ENCODE measurements at regions not wholly inside any gene's neighbourhood (a gene's known extent, or its start where the extent isn't known, plus 50 kb on each side); places are given as distances from the start of the nearest gene placed in this dataset.

GRCh38 chr3:40741729-40742128 is 217.0 kb downstream of the ZNF621 start:
- Histone ChIP-seq H3K27me3 (no peaks in the 10 kb centered on the region), H3K4me1 (no peaks in the 10 kb centered on the region), H3K36me3 (no peaks in the 10 kb centered on the region), H3K9me3 (no peaks in the 10 kb centered on the region), H3K4me3 (ENCODE audit: low read depth, low read length) (no peak overlapping the region)
- DNase-seq, result no peak
- TF ChIP-seq, protein P1, sequence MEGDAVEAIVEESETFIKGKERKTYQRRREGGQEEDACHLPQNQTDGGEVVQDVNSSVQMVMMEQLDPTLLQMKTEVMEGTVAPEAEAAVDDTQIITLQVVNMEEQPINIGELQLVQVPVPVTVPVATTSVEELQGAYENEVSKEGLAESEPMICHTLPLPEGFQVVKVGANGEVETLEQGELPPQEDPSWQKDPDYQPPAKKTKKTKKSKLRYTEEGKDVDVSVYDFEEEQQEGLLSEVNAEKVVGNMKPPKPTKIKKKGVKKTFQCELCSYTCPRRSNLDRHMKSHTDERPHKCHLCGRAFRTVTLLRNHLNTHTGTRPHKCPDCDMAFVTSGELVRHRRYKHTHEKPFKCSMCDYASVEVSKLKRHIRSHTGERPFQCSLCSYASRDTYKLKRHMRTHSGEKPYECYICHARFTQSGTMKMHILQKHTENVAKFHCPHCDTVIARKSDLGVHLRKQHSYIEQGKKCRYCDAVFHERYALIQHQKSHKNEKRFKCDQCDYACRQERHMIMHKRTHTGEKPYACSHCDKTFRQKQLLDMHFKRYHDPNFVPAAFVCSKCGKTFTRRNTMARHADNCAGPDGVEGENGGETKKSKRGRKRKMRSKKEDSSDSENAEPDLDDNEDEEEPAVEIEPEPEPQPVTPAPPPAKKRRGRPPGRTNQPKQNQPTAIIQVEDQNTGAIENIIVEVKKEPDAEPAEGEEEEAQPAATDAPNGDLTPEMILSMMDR (IDR thresholded peaks at IDR 0.05; ENCODE audit: low read depth, low read length), result no peak

DNA sequence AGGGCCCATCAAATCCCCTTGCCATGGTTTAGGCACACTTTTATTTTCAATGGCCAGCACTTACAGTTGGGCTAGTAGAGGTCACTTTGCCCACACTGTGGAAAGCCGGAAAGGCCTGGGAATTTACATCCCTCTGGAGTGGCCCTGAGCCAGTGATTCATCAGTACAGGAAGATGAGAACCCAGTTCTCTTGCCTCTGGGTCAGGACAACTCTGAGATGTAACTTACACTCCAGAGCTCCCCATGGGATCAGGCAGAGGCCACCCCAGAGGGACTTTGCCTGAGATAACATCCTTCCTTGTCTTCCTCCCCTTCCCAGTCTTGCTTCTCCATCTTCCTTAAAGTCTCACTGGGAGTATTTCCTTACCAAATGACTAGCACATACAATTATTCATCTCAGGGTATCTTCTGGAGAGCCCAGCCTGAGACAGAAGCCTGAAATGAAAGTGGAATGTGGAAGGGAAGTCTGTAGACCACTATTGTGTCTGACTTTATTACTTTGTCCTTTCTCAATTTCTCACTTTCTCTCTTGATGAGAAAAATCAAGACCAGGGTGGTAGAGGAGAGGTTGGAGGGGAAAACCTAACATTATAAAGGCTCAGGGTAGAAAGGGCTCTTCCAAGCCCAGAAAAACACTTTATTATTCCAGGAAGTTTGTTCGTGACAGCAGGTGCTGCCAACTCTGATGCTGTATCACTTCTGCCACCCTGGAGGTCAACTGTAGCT is 220.8 kb downstream of the ZNF621 start:
- Histone ChIP-seq H3K36me3 (no peaks in the 10 kb centered on the region), H3K4me3 (ENCODE audit: low read depth, low read length) (no peak overlapping the region), H3K4me1 (no peaks in the 10 kb centered on the region), H3K27me3 (no peaks in the 10 kb centered on the region), H3K9me3 (no peaks in the 10 kb centered on the region)
- TF ChIP-seq, protein P1 (IDR thresholded peaks at IDR 0.05; ENCODE audit: low read depth, low read length), result no peak
- no peak for DNase-seq

DNA sequence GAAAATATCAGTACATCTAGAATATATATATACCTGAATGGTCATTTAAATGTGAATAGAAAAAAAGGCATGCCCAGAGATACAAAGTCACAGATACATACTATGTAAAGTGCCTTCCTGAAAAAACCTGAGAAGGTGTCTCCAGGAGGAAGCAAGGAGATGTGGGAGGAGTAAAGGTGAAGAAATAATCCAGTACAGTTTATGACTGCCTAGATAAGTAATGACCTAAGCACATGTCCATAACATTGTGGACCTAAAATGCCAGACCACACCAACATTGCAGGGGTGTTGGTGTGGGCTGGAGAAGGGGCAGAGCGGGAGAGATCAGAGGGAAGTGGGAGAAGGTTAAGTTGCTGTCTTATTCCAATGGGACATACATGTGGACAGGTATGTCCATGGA is 226.9 kb downstream of the ZNF621 start:
- H3K27me3 ChIP-seq, result no peaks in the 10 kb centered on the region
- TF ChIP-seq, protein P1 (IDR thresholded peaks at IDR 0.05; ENCODE audit: low read depth, low read length), result no peak
- no peak for DNase-seq

GRCh38 chr3:40752492-40752891 is 227.7 kb downstream of the ZNF621 start:
- Histone ChIP-seq H3K4me3 (ENCODE audit: low read depth, low read length) (no peak overlapping the region), H3K36me3 (no peaks in the 10 kb centered on the region)
- TF ChIP-seq, protein P1 (IDR thresholded peaks at IDR 0.05; ENCODE audit: low read depth, low read length), result no peak

More for the DNA sequence above, 226.9 kb downstream of the ZNF621 start:
- H3K4me1 ChIP-seq, result no peaks in the 10 kb centered on the region
- no peaks in the 10 kb centered on the region for H3K9me3 ChIP-seq
- no peaks in the 10 kb centered on the region for H3K36me3 ChIP-seq
- H3K4me3 ChIP-seq (ENCODE audit: low read depth, low read length), result no peak overlapping the region

GRCh38 chr3:40753291-40753770 is 228.6 kb downstream of the ZNF621 start:
- Histone ChIP-seq H3K27me3 (no peaks in the 10 kb centered on the region), H3K4me3 (ENCODE audit: low read depth, low read length) (no peak overlapping the region), H3K36me3 (no peaks in the 10 kb centered on the region), H3K4me1 (no peaks in the 10 kb centered on the region), H3K9me3 (no peaks in the 10 kb centered on the region)
- DNase-seq, result no peak
- TF ChIP-seq, protein P1 (IDR thresholded peaks at IDR 0.05; ENCODE audit: low read depth, low read length), result no peak

More at GRCh38 chr3:40752492-40752891, 227.7 kb downstream of the ZNF621 start:
- H3K27me3 ChIP-seq, result no peaks in the 10 kb centered on the region
- H3K9me3 ChIP-seq, result no peaks in the 10 kb centered on the region
- H3K4me1 ChIP-seq, result no peaks in the 10 kb centered on the region
- no peak for DNase-seq

GRCh38 chr3:40753951-40754350 is 229.2 kb downstream of the ZNF621 start:
- Histone ChIP-seq H3K27me3 (no peaks in the 10 kb centered on the region), H3K36me3 (no peaks in the 10 kb centered on the region), H3K9me3 (no peaks in the 10 kb centered on the region), H3K4me1 (no peaks in the 10 kb centered on the region), H3K4me3 (ENCODE audit: low read depth, low read length) (no peak overlapping the region)
- DNase-seq, result no peak
- TF ChIP-seq, protein P1 (IDR thresholded peaks at IDR 0.05; ENCODE audit: low read depth, low read length), result no peak
